ENCODE measurements at regions not wholly inside any gene's neighbourhood (a gene's known extent, or its start where the extent isn't known, plus 50 kb on each side); places are given as distances from the start of the nearest gene placed in this dataset.

DNA sequence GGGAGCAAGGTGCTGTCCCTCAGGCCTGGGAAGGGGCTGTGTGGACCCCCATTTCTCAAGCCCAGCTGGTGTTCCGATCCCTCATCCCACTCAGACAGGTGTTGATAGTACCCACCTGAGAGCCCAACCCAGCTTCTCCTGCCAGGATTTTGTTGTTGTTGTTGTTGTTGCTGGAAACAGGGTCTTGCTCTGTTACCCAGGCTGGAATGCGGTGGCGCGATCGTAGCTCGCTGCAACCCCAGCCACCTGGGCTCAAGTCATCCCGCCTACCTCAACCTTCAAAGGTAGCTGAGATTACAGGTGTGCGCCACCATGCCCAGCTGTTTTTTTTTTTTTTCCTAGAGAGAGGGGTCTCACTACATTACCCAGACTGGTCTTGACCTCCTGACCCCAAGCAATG, 209.9 kb downstream of the PHETA1 start:
- no peak for TF ChIP-seq CTCF (conservative IDR thresholded peaks at IDR 0.05)
- TF ChIP-seq ZFX (IDR thresholded peaks at IDR 0.05) = no peak
- no peak overlapping the region for H3K27ac ChIP-seq

- H3K27ac ChIP-seq = no peak overlapping the region
- TF ChIP-seq ZFX (IDR thresholded peaks at IDR 0.05) (no peak), CTCF (conservative IDR thresholded peaks at IDR 0.05) (no peak)
Observed at GRCh38 chr12:111157486-111157885, 211.4 kb downstream of the PHETA1 start.

DNA sequence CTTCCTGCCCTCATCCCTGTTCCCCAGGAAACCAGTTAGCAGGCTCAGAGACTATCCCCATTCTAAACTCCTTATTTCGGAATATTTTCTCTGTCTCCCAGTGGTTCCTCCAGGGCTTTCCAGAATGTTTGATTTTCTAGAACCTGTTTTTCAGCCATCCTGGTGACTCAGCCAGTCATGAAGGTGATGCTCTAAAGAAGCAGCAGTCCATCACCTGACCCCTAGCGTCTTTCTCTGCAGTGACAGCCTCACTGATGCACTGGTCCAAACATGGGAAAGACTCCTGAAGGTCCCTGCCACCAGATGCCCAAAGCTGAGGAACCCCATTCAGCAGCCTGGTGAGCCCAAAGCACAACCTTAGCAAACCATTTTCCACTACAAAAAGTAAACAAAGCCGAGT, 212.6 kb downstream of the PHETA1 start:
- TF ChIP-seq CTCF (conservative IDR thresholded peaks at IDR 0.05) (peak; percentile 54), ZFX (IDR thresholded peaks at IDR 0.05) (no peak)
- H3K27ac ChIP-seq = no peak overlapping the region

DNA sequence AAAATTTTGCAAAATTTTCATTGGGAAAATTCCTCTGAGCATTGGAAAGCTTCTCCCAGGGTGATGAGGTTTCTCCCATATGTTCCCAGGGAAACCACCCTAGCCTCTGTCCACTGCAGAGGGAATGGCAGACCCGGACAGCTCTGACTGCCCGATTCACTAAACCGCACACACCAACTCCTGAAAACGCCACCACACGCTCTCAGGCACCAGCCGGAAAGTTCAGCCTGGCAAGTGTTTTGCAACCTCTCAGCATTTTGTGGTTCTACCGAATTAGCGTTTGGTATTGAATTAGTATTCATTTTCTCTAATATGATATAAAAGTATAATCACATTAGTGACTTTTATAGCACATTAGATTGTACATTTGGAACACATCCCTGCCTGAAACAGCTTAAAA, 213.4 kb downstream of the PHETA1 start:
- TF ChIP-seq ZFX (IDR thresholded peaks at IDR 0.05) (no peak), CTCF (conservative IDR thresholded peaks at IDR 0.05) (no peak)
- H3K27ac ChIP-seq = no peak overlapping the region

DNA sequence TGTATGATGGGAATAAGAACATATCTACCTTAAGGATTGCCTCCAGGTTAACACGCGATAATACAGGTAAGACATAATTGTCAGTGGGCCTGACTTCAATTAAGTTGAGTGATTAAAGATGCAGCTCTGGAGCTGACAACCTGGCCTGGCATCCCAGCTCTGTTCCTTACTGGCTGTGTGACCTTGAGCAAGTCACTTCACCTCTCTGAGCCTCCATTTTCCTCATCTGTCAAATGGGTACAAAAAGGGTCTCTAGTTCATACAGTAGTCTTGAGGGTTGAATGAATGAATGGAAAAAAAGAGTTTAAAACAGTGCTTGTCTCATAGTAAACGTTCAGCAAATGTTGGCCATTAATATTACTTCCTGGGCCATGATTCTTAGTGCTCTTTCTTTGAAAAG, 213.9 kb downstream of the PHETA1 start:
- TF ChIP-seq CTCF (conservative IDR thresholded peaks at IDR 0.05) = no peak
- no peak for TF ChIP-seq ZFX (IDR thresholded peaks at IDR 0.05)
- no peak overlapping the region for H3K27ac ChIP-seq

- TF ChIP-seq ZFX (IDR thresholded peaks at IDR 0.05) (no peak), CTCF (conservative IDR thresholded peaks at IDR 0.05) (no peak)
- no peak overlapping the region for H3K27ac ChIP-seq
Observed at GRCh38 chr12:111154147-111154834, 214.6 kb downstream of the PHETA1 start.

GRCh38 chr12:111152561-111152960, 216.3 kb downstream of the PHETA1 start:
- H3K27ac ChIP-seq = no peak overlapping the region
- TF ChIP-seq CTCF (conservative IDR thresholded peaks at IDR 0.05) = no peak
- TF ChIP-seq ZFX (IDR thresholded peaks at IDR 0.05) = no peak
